Panc1 (cell line): ENCODE measurements at regions not wholly inside any gene's neighbourhood (a gene's known extent, or its start where the extent isn't known, plus 50 kb on each side); places are given as distances from the start of the nearest gene placed in this dataset.

Source experiments
- ATAC-seq: fragments of 200-7000 bp; cut with Tn5 transposase; 2 replicates; pipeline ENCODE4 v1.9.1; 2020; ENCODE audit warnings: mild to moderate bottlenecking, moderate library complexity
- BruUV-seq: library from RNA; stranded (reverse); fragments of 400-500 nt; replicated peaks from 2 replicates; lab custom pipeline; 2021; lab: Mats Ljungman, UMichigan
- CTCF ChIA-PET: fragments of 300-600 bp; sonication (Branson Sonifier 250); formaldehyde crosslinking; loops from one replicate; lab custom pipeline; 2022; ENCODE audit warnings: antibody characterized with exemption; lab: Charles Lee
- POLR2A ChIA-PET: fragments of 300-600 bp; sonication (Branson Sonifier 250); formaldehyde crosslinking; loops from one replicate; lab custom pipeline; 2022; ENCODE audit warnings: antibody characterized with exemption; lab: Charles Lee
- DNase-seq: peaks from one replicate; pipeline ENCODE4 v3.0.0-alpha.2; 2010; ENCODE audit warnings: low read depth, low spot score
- H3K27ac ChIP-seq: 2 replicates; pipeline ENCODE4 v1.5.1; 2011; ENCODE audit warnings: mild to moderate bottlenecking, low read length, inconsistent platforms
- H3K27me3 ChIP-seq: fragments of 200-500 bp; sonication (Bioruptor generic); 2 replicates; pipeline ENCODE4 v1.6.0; 2014; ENCODE audit warnings: low read length, inconsistent platforms; ENCODE audit not compliant: control insufficient read depth, insufficient read depth
- H3K36me3 ChIP-seq: fragments of 200-500 bp; sonication (Bioruptor generic); 2 replicates; pipeline ENCODE4 v1.5.1; 2014; ENCODE audit warnings: inconsistent platforms, mild to moderate bottlenecking, low read length, moderate library complexity; ENCODE audit not compliant: control insufficient read depth, insufficient read depth
- H3K4me1 ChIP-seq: 2 replicates; pipeline ENCODE4 v1.5.1; 2011; ENCODE audit warnings: inconsistent platforms, mild to moderate bottlenecking, low read length, moderate library complexity; ENCODE audit not compliant: control insufficient read depth, insufficient read depth
- H3K4me3 ChIP-seq, 2 experiments: 2 replicates each; pipeline ENCODE4 v1.5.1; 2011 to 2012; ENCODE audit warnings: low read depth in 2 of 2, low read length in 2 of 2, mild to moderate bottlenecking in 2 of 2, inconsistent platforms in 1 of 2, moderate library complexity in 1 of 2
- H3K9me3 ChIP-seq: fragments of 200-500 bp; sonication (Bioruptor generic); 2 replicates; pipeline ENCODE4 v1.5.1; 2014; ENCODE audit warnings: low read depth, mild to moderate bottlenecking, inconsistent platforms, low read length, moderate library complexity; ENCODE audit not compliant: control insufficient read depth, insufficient read depth
- CTCF ChIP-seq: fragments of 450-650 bp; IDR thresholded peaks from 2 replicates; pipeline ENCODE4 v1.5.1; 2017; ENCODE audit warnings: mild to moderate bottlenecking
- POLR2AphosphoS5 ChIP-seq: IDR thresholded peaks from 2 replicates; pipeline ENCODE4 v1.6.1; 2012; ENCODE audit warnings: mild to moderate bottlenecking, low read depth, low read length, moderate library complexity
- REST ChIP-seq, 2 experiments: IDR thresholded peaks; 2 replicates each; pipeline ENCODE4 v1.6.1; 2011 to 2012; ENCODE audit warnings: low read depth in 2 of 2, control low read depth in 1 of 2, low read length in 1 of 2, mild to moderate bottlenecking in 1 of 2, moderate library complexity in 1 of 2; ENCODE audit not compliant: insufficient read depth in 1 of 2
- TCF7L2 ChIP-seq: IDR thresholded peaks from 2 replicates; pipeline ENCODE4 v1.6.1; 2011; ENCODE audit warnings: mild to moderate bottlenecking, low read depth, low read length, inconsistent platforms
- in situ Hi-C: cut with HindIII; loops from 2 replicates; pipeline ENCODE4 v1.10.0; 2016; ENCODE audit warnings: low sequenced_read_pairs, low pct_unique_long_range_greater_than_20kb
- intact Hi-C: fragments of 100-400 bp; cut with micrococcal nuclease; formaldehyde crosslinking; loops from one replicate; pipeline ENCODE4 v1.10.0; 2022; ENCODE audit not compliant: unreplicated experiment

- Histone ChIP-seq H3K27me3 (no peaks in the 10 kb centered on the region), H3K4me3 (no peak overlapping the region), H3K27ac (no peak overlapping the region), H3K36me3 (no peaks in the 10 kb centered on the region), H3K9me3 (no peaks in the 10 kb centered on the region), H3K4me1 (no peaks in the 10 kb centered on the region)
- no peak for ATAC-seq
- intact Hi-C loops = no loop called here
- no peak for TF ChIP-seq REST (IDR thresholded peaks at IDR 0.05; ENCODE audit: insufficient read depth in 1 of 2, low read depth in 2 of 2, low read length in 1 of 2)
- CTCF ChIA-PET = no interaction called here
- POLR2A ChIA-PET = no interaction called here
- in situ Hi-C loops = no loop called here
- no TSS peak for BruUV-seq
- DNase-seq = no peak
These were observed 420.8 kb downstream of the CHSY3 start for GRCh38 chr5:130324953-130325671.

- Histone ChIP-seq H3K36me3 (no peaks in the 10 kb centered on the region), H3K27ac (no peak overlapping the region), H3K9me3 (no peaks in the 10 kb centered on the region), H3K27me3 (no peaks in the 10 kb centered on the region), H3K4me1 (no peaks in the 10 kb centered on the region), H3K4me3 (no peak overlapping the region)
- DNase-seq (no peak), ATAC-seq (no peak)
- intact Hi-C loops (no loop called here), in situ Hi-C loops (no loop called here)
- no peak for TF ChIP-seq CTCF
- ChIA-PET POLR2A (no interaction called here), CTCF (no interaction called here)
- BruUV-seq = no TSS peak
These were observed 419.7 kb downstream of the CHSY3 start for GRCh38 chr5:130323804-130324454.

- in situ Hi-C loops (no loop called here), intact Hi-C loops (no loop called here)
- no peaks in the 10 kb centered on the region for H3K27me3 ChIP-seq
- no peaks in the 10 kb centered on the region for H3K36me3 ChIP-seq
- no peak for DNase-seq
- no peak overlapping the region for H3K4me3 ChIP-seq
- no peak for ATAC-seq
- no peaks in the 10 kb centered on the region for H3K4me1 ChIP-seq
- TF ChIP-seq REST (IDR thresholded peaks at IDR 0.05; ENCODE audit: insufficient read depth in 1 of 2, low read depth in 2 of 2, low read length in 1 of 2) = no peak
- TF ChIP-seq TCF7L2 = no peak
- no peak for TF ChIP-seq POLR2AphosphoS5
- no peak for TF ChIP-seq CTCF
- BruUV-seq = no TSS peak
- POLR2A ChIA-PET = no interaction called here
- CTCF ChIA-PET = no interaction called here
- no peaks in the 10 kb centered on the region for H3K9me3 ChIP-seq
- H3K27ac ChIP-seq = no peak overlapping the region
These were observed 417.7 kb downstream of the CHSY3 start for GRCh38 chr5:130321931-130322330.
